Thyroid gland (tissue), 4 donors: ENCODE measurements at regions not wholly inside any gene's neighbourhood (a gene's known extent, or its start where the extent isn't known, plus 50 kb on each side); places are given as distances from the start of the nearest gene placed in this dataset.

ENCODE experiments used
- DNase-seq, 2 donors: peaks; one replicate each; pipeline ENCODE4 v3.0.0-alpha.2; 2019
- H3K27ac ChIP-seq, 3 donors: fragments of 200-600 bp; sonication (generic); 1 replicate in 2 of 3; 2 replicates in 1 of 3; pipeline ENCODE4 v1.5.1; 2016 to 2019; ENCODE audit warnings: mild to moderate bottlenecking in 1 of 3, moderate library complexity in 1 of 3
- H3K27me3 ChIP-seq: fragments of 200-600 bp; sonication (generic); one replicate; pipeline ENCODE4 v1.5.1; 2019
- H3K36me3 ChIP-seq, 2 donors: fragments of 200-600 bp; sonication (generic); one replicate each; pipeline ENCODE4 v1.5.1; 2016 to 2019
- H3K4me1 ChIP-seq, 2 donors: fragments of 200-600 bp; sonication (generic); one replicate each; pipeline ENCODE4 v1.5.1; 2017 to 2019
- H3K4me3 ChIP-seq, 3 donors: fragments of 200-600 bp; sonication (generic); replicated peaks in 1 of 3; 1 replicate in 2 of 3; 2 replicates in 1 of 3; pipeline ENCODE4 v1.5.1; 2016; ENCODE audit warnings: mild to moderate bottlenecking in 1 of 3
- H3K9me3 ChIP-seq: fragments of 200-600 bp; sonication (generic); one replicate; pipeline ENCODE4 v1.5.1; 2017
- POLR2A ChIP-seq, 2 donors: fragments of 450-650 bp; IDR thresholded peaks; one replicate each; pipeline ENCODE4 v1.6.1; 2017; ENCODE audit warnings: antibody characterized with exemption in 2 of 2, mild to moderate bottlenecking in 2 of 2, moderate library complexity in 1 of 2
- WGBS, 2 donors: methylation state at CpG; one replicate each; pipeline ENCODE4 v1.1.5; 2017; 5-methylcytosine and 5-hydroxymethylcytosine counted together
- intact Hi-C: fragments of 100-400 bp; cut with DNase I; formaldehyde crosslinking; loops from one replicate; pipeline ENCODE4 v1.15.1; 2023
- TF ChIP-seq, protein P1 (sequence below), 6 experiments: fragments of 200-600 bp in 3 of 6; fragments of 450-650 bp in 3 of 6; sonication (generic) in 3 of 6; IDR thresholded peaks; one replicate each; pipeline ENCODE4 v1.5.1; 2016 to 2019; ENCODE audit warnings: antibody characterized with exemption in 6 of 6, mild to moderate bottlenecking in 2 of 6, inconsistent platforms in 1 of 6, moderate library complexity in 1 of 6

DNA sequence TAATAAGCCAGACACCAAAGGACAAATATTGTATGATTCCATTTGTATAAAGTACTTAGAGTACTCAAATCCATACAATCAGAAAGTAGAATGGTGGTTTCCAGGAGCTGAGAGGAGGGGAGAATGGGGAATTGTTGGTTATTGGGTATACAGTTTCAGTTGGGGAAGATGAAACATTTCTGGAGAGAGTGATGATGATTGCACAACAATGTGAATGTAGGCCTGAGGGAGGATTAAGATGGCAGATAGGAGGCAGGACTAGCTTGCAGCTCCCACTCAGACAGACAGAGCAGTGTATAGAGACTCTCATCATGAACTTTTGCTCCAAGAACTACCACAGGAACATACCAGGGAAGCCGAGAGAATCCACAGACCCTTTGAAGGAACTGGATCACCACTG lies 75.7 kb upstream of the PAK3 start:
- Histone ChIP-seq H3K27me3 (no peaks in the 10 kb centered on the region), H3K27ac (no peak overlapping the region), H3K36me3 (no peaks in the 10 kb centered on the region), H3K4me3 (no peak overlapping the region), H3K9me3 (no peaks in the 10 kb centered on the region), H3K4me1 (no peaks in the 10 kb centered on the region)
- 83% methylated on average over 1 of the region's 1 CpG; no CpG with 5 or more reads in 1 of the 2 donors for WGBS, 2 donors
- TF ChIP-seq POLR2A (IDR thresholded peaks at IDR 0.05): no peak
- TF ChIP-seq, protein P1, sequence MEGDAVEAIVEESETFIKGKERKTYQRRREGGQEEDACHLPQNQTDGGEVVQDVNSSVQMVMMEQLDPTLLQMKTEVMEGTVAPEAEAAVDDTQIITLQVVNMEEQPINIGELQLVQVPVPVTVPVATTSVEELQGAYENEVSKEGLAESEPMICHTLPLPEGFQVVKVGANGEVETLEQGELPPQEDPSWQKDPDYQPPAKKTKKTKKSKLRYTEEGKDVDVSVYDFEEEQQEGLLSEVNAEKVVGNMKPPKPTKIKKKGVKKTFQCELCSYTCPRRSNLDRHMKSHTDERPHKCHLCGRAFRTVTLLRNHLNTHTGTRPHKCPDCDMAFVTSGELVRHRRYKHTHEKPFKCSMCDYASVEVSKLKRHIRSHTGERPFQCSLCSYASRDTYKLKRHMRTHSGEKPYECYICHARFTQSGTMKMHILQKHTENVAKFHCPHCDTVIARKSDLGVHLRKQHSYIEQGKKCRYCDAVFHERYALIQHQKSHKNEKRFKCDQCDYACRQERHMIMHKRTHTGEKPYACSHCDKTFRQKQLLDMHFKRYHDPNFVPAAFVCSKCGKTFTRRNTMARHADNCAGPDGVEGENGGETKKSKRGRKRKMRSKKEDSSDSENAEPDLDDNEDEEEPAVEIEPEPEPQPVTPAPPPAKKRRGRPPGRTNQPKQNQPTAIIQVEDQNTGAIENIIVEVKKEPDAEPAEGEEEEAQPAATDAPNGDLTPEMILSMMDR (IDR thresholded peaks at IDR 0.05): no peak
- intact Hi-C loops: no loop called here
- DNase-seq: no peak

DNA sequence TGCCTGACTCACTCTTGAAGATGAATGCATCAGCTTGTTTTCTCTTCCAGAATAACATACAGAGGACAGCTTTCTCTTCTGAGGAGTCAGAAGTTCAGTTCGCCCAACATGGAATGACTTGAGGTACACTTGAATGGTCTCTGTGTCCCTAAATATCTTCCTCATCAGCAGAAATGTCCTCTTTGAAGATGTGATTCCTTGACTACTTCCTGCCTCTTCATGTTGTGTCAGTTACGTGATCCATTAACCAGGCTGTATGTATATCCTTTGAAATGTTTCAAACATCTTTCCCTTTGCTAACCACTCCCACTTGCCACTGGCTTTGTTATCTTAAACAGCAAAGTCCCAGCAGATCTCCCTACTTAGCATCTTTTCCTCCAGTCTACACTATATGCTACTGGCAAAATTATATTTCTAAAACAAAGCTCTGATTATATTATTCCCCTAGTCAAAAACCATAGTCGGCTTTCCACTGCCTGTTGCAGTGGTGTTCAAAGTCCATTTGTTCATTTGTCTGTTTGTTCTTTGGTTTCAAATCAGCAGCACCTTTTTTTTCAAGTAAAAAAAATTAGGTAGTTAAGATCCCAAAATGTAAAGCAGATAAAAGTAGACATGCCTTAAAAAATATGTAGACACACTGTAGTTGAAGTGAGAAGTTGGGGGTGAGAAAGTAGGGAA lies 82.1 kb upstream of the PAK3 start:
- H3K4me1 ChIP-seq: no peaks in the 10 kb centered on the region
- 86 to 90% methylated on average over 3 of the region's 3 CpGs for WGBS, 2 donors
- TF ChIP-seq, protein P1 (IDR thresholded peaks at IDR 0.05): no peak
- TF ChIP-seq POLR2A (IDR thresholded peaks at IDR 0.05): no peak
- H3K36me3 ChIP-seq: no peaks in the 10 kb centered on the region
- no peaks in the 10 kb centered on the region for H3K9me3 ChIP-seq
- no peak for DNase-seq
- no peak overlapping the region for H3K27ac ChIP-seq
- no peaks in the 10 kb centered on the region for H3K27me3 ChIP-seq
- intact Hi-C loops: no loop called here
- no peak overlapping the region for H3K4me3 ChIP-seq

DNA sequence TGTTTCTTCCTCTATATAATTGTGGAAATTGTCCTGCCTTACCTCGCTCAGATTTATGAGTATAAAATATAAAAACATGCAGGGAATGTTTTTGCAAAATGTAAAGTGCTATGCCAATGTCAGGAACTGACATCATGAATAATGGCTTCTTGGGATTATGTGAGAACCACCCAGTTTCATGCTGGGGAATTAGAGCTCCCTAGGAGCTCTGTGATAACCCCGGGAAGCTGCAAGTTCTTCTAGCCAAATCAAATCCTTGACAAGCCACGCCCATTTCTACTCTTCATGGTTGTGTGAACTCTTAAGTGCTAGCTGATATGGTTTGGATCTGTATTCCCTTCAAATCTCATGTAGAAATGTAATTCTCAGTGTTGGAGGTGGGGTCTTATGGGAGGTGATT lies 85.9 kb upstream of the PAK3 start:
- Histone ChIP-seq H3K27me3 (no peaks in the 10 kb centered on the region), H3K9me3 (no peaks in the 10 kb centered on the region), H3K27ac (no peak overlapping the region), H3K4me3 (no peak overlapping the region), H3K36me3 (no peaks in the 10 kb centered on the region), H3K4me1 (no peaks in the 10 kb centered on the region)
- TF ChIP-seq, protein P1 (IDR thresholded peaks at IDR 0.05): no peak
- no peak for TF ChIP-seq POLR2A (IDR thresholded peaks at IDR 0.05)
- peak; percentile 7 to 18 for DNase-seq
- intact Hi-C loops: no loop called here
- 49 to 50% methylated on average over 2 to 3 of the region's 3 CpGs for WGBS, 2 donors

DNA sequence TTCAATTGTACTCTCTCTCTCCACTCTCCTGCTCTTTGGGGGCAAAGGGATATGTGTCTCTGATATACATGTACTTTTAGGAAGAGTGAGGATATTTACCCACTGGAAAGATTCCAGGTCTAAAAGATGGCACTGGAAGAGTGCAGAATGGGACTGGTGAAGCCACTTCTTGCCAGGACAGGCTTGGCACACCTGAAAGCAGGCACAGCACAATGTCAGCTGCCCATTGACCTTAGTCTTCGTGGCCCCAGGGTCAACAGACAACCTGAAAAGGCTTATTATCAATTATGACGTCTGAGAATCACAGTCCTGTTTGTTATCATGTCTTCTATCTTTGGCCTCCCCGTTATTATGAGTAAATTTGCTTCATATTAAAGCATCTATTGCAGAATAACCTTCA lies 86.7 kb upstream of the PAK3 start:
- no peaks in the 10 kb centered on the region for H3K27me3 ChIP-seq
- no peak overlapping the region for H3K4me3 ChIP-seq
- intact Hi-C loops: no loop called here
- 47 to 59% methylated on average over 3 of the region's 3 CpGs for WGBS, 2 donors
- TF ChIP-seq, protein P1 (IDR thresholded peaks at IDR 0.05): no peak
- TF ChIP-seq POLR2A (IDR thresholded peaks at IDR 0.05): no peak
- H3K9me3 ChIP-seq: no peaks in the 10 kb centered on the region
- no peak overlapping the region for H3K27ac ChIP-seq
- no peak for DNase-seq
- H3K4me1 ChIP-seq: no peaks in the 10 kb centered on the region
- no peaks in the 10 kb centered on the region for H3K36me3 ChIP-seq

DNA sequence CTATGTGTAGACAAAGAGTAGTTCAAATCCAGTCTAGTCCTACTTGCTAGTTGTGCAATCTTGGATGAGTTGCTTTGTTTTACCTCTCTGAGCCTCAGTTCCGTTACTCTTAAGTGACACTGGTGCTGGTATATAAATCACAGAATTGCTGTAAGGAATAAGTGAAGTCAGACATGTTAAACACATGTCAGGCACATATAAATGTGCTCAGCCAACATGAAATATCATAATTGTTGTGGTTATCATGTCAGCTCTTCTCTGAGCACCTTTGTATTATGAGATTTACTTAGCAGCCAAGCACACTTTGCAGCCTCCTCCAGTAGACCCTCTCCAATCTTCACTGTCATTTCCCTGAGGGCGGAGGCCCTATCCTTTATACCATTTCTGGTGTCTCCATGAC lies 87.9 kb upstream of the PAK3 start:
- no peak overlapping the region for H3K27ac ChIP-seq
- H3K9me3 ChIP-seq: no peaks in the 10 kb centered on the region
- no peaks in the 10 kb centered on the region for H3K36me3 ChIP-seq
- H3K4me3 ChIP-seq: no peak overlapping the region
- TF ChIP-seq, protein P1 (IDR thresholded peaks at IDR 0.05): no peak
- no peak for TF ChIP-seq POLR2A (IDR thresholded peaks at IDR 0.05)
- WGBS, 2 donors: 95 to 97% methylated on average over 2 of the region's 2 CpGs
- no peak for DNase-seq
- H3K4me1 ChIP-seq: no peaks in the 10 kb centered on the region
- intact Hi-C loops: no loop called here
- H3K27me3 ChIP-seq: no peaks in the 10 kb centered on the region
